HG03108 (cell line): ENCODE measurements at regions not wholly inside any gene's neighbourhood (a gene's known extent, or its start where the extent isn't known, plus 50 kb on each side); places are given as distances from the start of the nearest gene placed in this dataset.

ENCODE experiments used
- ATAC-seq: cut with Tn5 transposase; IDR thresholded peaks from one replicate; pipeline ENCODE4 v1.9.1; 2021; ENCODE audit warnings: moderate library complexity; ENCODE audit not compliant: unreplicated experiment

DNA sequence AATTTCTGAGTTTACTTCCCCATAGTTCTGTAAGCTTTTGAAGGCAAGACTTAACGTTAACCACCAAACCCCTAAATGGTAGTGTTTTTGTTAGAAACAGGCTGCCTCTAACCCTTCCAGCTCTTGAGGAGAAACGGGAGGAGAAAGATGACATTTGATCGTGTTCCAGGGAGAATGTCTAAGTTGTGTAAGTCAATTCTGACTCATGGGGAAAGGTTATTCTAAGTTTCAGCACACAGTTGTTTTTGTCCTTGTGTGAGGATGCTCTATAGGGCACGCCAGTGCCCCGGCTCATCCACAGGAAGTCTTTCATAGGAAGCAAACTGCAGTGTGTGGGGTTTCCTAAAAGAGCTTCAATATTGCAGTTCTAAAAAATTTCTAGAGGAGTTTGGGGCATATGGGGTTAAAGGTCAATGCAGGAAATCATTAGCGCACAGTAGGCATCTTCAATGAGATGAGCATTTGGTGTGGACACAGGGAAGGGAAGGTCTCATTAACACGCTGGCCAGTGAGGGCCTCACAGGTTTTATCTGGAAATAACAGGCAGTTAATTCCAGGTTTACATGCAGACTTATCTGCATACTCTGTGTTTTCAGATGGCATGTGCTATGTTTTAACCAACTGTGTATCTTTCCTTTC is 638.2 kb upstream of the IGFBP3 start:
- no peak for ATAC-seq

DNA sequence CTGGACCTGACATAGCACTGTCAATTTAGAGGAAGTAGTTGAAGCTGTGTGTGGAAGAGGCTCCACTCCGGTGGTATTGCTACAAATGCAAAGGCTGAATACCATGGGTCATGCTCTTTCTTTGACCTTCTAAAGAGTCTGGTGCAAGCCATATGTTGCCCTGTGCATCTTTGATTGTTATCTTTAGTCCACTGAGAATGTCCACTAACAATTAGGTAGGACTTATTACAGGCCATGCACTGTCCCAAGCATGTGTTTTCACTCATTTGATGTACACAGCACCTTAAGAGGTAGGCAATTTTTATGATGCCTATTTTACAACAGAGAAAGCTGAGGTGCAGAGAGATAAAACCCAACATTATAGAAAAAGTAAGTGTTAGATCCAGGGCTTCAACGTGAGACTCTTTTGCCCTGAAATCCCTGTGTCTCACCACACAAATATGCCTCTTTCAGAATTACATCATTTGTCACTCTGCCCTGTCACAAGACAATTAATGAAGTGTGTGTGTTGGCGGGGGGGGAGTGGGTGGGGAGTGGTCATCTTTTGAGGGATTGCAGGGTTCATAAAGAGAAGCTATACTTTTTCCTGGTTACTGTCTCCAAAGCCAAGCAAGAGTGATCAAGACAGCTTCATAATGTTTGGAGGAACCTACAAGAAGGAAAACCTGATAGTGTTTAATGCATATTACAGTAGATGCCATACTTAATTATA is 637.6 kb upstream of the IGFBP3 start:
- no peak for ATAC-seq

DNA sequence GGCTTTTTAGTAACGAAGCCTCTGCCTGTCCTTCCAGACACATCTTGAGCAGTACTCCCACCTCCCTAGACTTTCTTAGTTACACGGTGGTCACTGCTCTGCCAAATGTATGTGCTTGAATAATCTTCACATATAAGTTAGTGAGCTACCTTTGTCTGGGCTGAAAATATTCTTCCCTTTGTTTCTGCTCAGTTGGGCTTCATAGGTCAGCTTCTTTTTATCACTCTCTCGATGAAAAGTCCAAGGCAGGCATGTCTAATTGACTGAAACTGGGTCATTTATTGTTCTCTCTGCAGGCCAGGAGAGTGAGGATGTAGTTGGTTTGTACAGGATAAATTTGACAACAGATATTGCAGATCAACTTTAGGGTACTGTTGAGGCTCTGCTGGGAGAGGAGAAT is 636.7 kb upstream of the IGFBP3 start:
- no peak for ATAC-seq

DNA sequence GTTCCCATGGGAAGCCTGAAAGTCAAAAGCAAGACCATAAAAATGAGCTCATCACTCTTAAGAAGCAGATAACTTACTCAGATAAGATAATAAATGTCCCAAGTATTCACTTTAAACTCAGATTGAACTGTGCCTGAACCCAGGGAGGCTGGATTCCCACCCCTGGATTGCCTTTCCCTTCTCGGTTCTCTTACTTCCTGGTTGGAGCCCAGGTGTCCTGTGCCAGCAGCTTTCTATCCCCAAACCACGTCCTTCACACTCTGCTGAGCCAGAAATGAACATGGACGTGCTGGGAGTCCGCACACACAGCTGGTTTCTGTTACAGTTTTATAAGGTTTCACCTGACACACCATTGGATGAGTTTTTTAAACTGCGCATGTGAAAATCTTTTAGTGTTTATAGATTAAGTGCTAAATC is 636.2 kb upstream of the IGFBP3 start:
- ATAC-seq: no peak

DNA sequence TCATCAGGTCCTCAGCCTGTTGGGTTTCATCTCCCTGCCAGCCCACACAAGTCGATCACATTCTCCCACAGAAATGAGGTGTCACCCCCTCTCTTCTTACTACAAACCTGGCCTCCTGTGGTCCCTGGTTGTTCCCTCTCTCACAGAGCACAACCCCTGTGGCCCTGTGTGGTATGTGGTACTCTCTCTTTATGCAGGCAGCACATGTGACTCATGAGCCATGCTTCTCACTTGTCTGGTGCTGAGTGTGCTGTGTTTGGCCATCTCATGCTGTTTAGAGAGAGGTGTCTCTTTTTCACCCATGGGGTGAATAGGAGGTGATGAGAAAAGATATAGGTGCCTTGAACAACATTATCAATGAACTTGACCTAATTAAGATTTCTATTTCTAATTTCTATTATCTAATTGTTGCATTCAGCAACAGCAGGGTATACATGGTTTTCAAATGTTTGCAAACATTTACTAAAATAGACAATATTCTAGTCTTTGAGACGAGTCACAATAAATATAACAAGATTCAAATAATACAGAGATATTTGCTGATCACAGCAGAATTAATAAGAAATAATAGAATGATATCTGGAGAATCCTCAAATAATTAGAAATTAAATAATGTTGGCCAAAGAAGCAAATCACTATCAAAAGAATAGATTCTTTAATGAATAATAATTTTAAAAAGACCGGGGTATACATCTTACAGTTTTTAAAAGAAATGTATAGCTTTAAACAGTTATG is 633.8 kb upstream of the IGFBP3 start:
- no peak for ATAC-seq

DNA sequence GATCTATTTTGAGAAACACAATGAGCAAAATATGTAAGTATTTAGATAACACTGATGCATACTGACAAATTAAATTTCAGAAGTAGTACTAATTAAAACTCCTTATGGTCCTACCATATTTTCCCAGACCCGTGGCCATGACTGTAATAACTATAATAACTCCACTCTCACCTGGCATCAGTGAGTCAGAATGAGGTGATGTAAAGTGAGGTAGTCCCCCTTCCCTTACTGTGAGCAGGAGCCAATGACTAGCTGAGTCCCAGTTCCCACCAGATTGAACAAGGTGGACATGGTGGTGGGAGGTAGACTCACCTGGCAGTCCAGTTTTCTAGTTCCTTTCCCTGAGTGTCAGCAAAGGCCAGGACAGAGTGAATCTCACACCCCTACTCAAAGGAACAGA is 630.5 kb upstream of the IGFBP3 start:
- no peak for ATAC-seq

GRCh38 chr7:46550864-46551263 is 629.8 kb upstream of the IGFBP3 start:
- ATAC-seq: no peak

- ATAC-seq: no peak
Measured at GRCh38 chr7:46549892-46550639, 629.0 kb upstream of the IGFBP3 start.

GRCh38 chr7:46549347-46549746 is 628.3 kb upstream of the IGFBP3 start:
- no peak for ATAC-seq

DNA sequence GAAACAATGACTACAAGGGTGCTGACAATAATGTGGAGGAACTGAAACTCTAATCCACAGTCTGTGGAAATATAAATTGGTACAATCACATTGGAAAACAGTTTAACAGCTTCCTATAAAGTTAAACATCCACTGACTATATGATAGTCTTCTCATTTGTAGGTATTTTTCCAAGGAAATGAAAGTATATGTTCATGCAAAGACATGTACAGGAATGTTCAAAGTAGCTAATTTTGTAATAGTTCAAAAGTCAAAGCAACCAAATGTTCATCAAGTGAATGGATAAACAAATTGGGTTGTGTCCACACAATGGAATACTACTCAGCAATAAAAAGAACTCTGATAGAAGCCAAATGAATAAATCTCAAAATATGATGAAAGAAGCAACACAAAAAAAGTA is 626.0 kb upstream of the IGFBP3 start:
- ATAC-seq: no peak

GRCh38 chr7:46545790-46546189 is 624.7 kb upstream of the IGFBP3 start:
- no peak for ATAC-seq

GRCh38 chr7:46544396-46545008 is 623.4 kb upstream of the IGFBP3 start:
- ATAC-seq: no peak

- ATAC-seq: no peak
Measured at GRCh38 chr7:46542076-46542475, 621.0 kb upstream of the IGFBP3 start.

DNA sequence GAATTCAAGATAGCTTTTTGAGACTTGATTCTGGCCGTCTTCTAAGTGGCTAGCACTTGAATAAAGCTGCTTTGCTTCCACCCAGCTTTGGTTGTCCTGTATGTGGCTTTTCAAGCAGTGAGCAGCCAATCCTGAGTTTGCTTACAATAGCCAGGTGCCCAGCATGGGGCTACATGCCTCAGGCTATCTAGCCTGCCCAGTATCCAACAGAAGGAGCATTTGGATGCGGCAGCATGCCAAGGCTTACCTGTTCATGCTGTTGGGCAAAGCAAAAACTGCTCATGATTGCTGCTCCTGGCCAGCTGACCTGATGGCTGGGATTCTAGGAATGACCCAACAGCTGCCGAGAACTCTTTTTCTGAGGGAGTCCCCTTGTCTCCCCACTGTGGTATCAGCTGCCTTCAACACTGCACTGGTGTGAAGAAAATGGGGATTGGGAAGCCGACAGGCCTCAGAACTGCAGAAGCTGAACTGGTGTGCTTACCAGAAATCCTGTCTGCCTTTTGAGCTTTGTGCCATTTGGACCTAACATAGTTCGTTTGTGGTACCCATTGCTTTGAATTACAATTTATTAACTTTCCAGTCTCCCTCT is 618.9 kb upstream of the IGFBP3 start:
- no peak for ATAC-seq

- no peak for ATAC-seq
Measured at GRCh38 chr7:46537191-46537905, 616.3 kb upstream of the IGFBP3 start.

DNA sequence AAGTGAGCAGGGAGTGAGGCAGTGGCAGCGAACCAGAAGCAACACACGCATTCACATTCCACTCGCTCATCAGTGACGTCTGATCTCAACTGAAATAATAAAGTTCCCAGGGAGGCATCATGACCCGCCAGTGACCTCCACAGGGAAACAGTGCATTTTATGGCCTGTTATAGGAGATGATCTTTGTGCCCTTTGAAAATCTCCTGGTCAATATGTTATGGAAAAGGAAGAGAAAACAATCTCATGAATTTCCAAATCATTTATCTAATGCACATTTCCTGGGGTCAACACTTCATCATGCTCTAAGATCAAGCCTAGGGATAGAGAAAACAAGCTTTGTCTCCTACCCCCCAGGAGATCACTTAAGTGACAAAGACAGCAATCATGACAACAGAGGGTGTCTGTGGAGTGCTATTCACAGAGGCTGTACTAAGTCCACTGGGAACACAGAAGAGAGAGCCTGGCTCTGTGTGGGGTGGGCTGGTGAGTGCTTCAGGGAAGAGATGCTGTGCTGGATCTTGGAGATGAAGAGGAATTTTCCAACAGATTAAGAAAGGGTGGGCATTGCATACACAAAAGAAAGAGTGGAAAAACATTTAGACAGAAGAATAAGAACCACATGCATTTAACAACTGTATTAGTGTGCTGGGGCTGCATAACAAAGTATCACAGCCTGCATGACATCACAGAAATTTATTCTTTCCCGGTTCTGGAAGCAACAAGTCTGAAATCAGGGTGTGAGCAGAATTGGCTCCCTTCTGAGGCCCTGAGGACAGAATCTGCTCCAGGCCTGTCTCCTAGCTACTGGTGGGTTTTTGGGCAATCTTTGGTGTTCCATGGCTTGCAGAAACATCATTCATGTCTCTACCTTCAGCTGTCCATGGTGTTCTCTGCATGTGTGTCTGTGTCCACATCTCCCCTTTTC is 613.9 kb upstream of the IGFBP3 start:
- no peak for ATAC-seq

DNA sequence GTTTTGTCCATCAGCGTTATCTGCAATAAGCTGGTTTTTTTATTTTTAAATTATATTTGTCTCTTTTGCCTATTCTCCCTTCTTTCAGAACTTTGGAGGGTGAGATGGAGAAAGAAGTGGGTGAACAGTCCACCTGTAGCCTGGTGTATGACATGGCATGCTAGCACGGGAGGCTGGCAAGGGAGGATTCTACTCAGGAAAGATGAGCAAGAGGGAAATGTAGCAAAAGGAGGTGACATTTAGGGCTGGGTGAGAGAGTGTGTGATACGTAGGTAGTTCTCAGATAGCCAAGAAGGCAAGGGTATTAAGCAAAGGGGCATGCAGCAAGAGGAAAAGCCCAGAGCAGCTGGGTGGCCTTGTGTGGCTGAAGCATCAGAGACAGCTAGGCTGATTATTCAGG is 612.9 kb upstream of the IGFBP3 start:
- ATAC-seq: no peak

- ATAC-seq: no peak
Measured at GRCh38 chr7:46532571-46532970, 611.5 kb upstream of the IGFBP3 start.
